ENCODE measurements at regions not wholly inside any gene's neighbourhood (a gene's known extent, or its start where the extent isn't known, plus 50 kb on each side); places are given as distances from the start of the nearest gene placed in this dataset.
"Not testable (repeated sequence)": the region's sequence is repeated elsewhere in the genome, so short reads cannot be mapped to it uniquely, and the experiment has no call there.

DNA sequence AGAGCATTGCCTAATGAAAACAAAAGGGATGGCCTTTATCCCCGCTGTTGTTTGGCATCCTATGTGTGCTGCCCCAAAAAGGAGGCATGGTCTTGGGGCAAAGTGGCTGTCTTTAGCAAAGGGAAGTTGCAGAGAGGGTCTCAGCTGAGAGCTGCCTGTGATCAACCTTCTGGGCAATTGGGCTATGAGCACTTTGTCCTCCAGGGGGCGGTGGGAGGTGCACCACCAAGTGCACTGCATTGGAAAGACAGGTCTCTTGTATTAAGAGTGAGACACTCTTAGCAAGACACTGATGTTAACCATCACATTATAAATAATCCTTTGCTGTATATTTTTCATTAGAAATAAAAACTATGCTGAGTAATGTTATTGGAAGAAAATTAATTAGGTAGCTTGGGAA lies 314.8 kb downstream of the POM121L12 start:
- intact Hi-C loops (cut with DNase I): no loop called here
- peak in 36 of 42 donors; percentile 6 to 68 (median 33) for DNase-seq

DNA sequence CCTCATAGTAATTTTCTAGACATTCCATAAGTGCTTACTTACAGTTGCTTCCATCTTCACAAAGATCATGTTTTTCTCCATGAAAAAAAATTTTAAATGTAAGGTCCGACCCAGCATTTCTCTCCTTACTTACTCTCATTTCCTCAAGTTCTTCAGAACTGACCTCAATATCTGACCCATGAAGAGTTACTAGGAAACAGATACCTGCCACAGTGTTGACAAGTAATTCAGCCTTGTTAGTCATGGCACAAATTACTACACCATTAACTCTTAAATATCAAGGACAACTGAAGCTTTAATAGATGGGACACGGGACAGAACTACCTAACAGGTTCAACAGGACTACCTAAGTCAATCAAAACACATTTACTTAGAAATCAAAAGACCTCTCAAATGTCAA lies 316.2 kb downstream of the POM121L12 start:
- DNase-seq: no peak
- intact Hi-C loops (cut with DNase I): no loop called here

DNA sequence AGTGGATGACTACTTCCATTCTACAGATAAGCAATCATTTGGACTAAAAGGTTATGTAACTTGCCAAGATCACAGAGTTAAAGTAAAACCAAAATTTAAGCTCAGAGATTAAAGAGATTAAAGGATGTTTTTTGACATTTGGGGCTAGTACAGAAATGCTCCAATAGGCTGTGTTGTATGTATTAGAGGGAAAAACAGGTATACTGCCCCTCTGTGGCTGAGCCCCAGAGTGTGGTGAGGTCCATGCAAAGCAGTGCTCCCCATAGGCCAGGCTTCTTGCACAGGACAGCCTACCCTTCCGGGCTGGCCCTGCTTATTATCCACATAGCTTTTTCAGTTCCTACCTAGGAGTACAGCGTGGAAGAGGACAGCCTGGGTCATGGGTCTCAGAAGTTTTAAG lies 322.8 kb downstream of the POM121L12 start:
- DNase-seq: no peak
- intact Hi-C loops (cut with DNase I): no loop called here

DNA sequence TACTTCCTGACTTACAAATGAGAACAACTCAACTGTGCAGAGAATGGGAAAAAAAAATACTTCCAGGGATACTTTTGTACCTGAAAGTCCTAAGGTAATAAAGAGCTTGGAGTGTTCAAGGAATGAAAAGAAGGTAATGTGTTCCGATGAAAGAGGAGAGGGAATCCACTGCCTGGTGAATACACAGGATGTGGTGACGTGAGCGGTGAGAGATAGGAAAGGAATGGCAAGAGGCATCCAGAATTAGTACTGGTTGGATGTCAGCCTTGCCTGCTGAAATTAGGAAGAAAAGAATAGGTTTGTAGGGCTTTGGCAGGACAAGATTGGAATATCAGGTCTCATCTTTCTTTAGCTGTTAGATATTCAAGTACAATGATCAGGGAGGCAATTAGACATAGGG lies 347.7 kb downstream of the POM121L12 start:
- intact Hi-C loops (cut with DNase I): no loop called here
- no peak for DNase-seq

DNA sequence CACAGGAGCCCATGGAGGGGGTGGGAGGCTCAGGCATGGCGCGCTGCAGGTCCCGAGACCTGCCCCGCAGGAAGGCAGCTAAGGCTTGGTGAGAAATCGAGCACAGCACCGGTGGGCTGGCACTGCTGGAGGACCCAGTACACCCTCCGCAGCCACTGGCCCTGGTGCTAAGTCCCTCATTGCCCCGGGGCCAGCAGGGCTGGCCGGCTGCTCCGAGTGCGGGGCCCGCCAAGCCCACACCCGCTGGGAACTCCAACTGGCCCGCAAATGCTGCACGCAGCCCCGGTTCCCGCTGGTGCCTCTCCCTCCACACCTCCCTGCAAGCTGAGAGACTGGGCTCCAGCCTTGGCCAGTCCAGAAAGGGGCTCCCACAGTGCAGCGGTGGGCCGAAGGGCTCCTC lies 349.8 kb downstream of the POM121L12 start:
- DNase-seq; intact Hi-C loops (cut with DNase I): not testable (repeated sequence)

DNA sequence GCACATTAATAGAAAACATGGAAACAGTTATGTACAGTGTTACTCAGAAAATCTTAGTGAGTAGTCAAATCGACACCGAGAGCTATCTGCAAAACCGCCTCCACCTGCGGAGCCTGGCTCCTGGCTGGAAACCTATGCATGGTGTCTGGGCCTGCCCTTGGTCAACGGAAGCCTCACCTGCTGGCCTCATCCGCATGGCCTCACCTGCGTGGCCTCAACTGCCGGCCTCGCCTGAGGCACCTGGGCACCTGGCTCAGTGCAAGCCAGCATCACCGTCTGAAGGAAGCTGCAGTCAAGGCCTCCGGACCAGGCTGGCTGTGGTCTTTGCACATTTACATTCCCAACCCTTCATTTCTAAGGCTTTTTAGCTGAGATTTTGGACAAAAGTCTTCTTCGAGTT lies 352.1 kb downstream of the POM121L12 start:
- no peak for DNase-seq
- intact Hi-C loops (cut with DNase I): no loop called here

DNA sequence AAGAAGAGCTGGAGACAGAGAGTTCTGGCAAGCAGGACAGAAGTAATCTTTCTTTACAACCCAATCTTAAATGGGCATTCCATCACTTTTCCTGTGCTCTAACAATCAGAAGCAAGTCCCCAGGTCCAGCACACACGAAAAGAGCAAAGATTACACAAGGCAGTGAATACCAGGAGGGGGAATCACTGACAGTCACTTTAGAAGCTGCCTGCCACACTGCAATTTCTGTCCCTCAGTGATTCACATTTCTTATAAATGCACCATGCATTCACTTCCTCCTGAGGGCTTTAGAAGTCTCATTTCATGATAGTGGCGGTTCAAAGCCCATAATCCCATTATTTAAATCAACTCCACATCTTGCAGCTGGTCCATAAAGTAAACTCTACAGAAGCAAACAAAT lies 362.5 kb downstream of the POM121L12 start:
- DNase-seq: no peak
- intact Hi-C loops (cut with DNase I): no loop called here

DNA sequence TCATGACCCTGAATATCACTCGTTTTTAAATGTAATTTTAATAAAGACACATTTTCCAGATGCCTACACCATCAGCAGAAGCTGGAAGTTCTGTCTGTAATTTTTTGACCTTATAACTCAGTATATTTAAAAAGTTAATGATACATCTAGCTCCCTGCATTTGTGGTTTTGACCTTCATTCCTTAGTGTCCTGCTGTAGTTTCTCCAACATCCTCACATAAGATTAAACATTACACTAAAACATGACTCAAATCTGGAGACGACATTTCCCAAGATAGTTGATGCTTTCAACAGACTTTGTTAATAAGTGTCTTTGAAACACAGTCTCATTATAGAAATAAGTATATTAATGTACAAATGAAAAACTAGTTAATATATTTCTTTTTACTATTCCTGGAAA lies 363.1 kb downstream of the POM121L12 start:
- no peak for DNase-seq
- intact Hi-C loops (cut with DNase I): no loop called here

DNA sequence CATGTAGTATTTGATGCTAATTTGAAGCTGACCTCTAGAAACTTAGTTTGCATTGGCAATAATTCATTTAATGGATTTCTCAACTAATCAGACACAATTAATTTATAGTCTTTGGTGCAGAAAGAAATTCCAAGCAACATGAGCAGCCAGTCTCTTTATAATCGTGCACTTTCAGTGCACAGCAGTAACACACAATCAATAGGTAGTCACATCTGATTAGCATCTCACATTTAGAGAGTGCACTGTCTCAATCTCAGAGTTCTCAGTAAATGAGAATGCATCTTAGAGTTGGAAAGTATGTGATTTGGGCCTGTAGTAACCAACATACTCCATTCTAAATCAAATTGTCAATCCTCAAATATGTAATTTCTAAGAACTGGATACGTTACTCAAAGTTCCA lies 377.6 kb downstream of the POM121L12 start:
- intact Hi-C loops (cut with DNase I): no loop called here
- DNase-seq: no peak

DNA sequence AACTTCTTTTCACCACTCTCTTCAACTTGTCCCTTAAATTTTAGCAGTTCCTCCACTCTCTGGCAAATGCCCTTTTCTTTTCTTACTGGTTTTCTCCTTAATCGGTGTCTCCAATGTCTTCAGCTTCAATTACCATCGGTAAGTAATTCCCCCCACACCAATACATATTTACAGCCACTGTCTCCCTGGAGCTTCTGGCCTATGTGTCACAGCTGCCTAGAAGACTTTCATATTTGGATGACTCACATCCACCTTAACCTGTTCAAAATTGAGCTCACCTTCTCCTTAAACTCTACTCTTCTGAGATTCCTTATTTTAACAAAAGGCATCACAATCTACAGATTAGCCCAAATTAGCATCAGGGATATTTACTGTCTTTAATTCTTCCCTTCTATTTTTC lies 380.4 kb downstream of the POM121L12 start:
- no peak for DNase-seq
- intact Hi-C loops (cut with DNase I): no loop called here

DNA sequence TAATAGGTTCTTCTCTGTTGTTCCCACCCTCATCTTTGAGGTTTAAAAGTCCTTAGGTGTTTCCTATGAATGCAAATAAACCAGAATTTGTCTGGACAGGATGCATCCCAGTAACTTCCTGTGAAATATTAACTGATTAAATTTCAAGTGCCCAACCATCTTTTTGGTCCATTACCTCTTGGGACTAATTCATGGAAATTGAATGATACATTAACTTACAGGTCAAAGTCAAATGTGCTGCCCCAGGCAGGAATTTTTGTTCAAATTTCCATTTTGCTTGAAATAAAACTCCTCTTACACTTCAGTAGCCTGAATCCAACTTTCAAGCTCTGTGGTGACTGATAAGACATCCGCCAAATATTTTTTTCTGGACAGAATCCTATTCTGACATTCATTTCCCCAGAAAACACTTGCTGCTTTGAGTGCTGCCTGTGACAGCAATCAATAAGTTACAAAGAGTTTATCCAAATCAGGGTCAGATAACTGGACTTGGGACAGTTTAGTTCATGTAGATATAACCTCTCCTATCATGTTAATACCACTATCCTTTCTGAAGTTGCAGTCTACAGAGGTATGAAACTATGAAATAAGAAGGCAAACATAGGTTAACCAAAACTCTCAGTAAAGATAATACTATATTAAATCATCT lies 383.5 kb downstream of the POM121L12 start:
- intact Hi-C loops (cut with DNase I): no loop called here
- DNase-seq: no peak

DNA sequence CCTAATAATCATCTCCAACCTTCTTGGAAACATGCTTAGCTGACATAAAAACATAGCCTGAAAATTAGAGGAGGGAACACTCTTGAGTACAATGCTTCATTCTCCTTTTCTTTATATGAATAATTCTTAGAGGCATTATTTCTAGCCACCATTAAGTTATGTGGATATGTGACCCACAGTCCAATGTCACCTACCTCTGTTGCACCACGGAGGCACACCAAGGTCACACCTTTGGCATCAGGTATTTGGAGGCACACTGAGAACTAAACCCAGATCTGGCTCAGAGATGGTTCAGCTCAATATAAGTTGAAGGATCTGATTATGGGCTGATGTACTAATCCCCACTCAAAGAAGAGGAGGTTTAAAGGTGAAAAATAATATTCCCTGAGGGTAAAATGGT lies 385.1 kb downstream of the POM121L12 start:
- intact Hi-C loops (cut with DNase I): no loop called here

DNA sequence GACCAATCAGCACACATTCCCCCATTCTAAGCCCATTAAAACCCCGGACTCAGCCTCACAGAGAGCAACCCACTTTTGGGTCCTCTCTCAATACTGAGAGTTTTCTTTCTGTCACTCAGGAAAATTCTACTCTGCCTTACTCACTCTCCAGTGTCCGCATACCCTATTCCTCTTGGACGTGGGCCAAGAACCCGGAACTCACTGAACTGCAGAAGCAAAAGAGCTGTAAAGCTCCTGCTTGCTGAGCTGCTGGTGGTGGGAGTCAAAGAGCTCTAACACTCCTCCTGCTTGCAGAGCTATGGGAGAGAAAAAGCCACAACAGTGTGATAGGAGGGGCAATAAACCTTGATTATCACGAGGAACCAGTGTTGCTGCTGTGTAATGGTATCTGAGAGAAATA lies 386.9 kb downstream of the POM121L12 start:
- no peak for DNase-seq

More for the DNA sequence above, 385.1 kb downstream of the POM121L12 start:
- no peak for DNase-seq

DNA sequence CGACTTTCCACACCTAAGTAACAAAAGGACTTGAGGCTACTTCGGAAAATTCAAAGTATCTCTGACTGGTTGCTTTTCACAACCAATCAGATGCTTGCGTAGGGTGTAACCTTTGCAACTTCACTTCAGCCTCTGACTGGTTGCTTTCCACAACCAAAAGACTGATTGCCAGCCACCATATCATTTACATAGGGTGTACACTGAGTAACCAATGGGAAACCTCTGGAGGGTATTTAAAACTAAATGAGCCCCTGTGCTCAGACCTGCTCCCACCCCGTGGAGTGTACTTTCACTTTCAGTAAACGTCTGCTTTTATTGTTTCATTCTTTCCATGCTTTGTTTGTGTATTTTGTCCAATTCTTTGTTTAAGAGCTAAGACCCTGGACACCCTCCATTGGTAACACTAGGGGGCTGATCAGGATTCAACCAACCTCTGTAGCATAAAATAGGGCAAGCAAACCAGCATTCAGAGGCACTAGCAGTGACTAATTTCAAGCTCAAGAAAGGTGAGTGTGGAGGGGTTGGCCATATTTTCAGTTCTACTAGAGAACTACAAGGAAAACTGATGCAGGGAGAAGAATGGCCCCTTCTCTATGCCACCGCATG lies 390.8 kb downstream of the POM121L12 start:
- intact Hi-C loops (cut with DNase I): no loop called here

More for the DNA sequence above, 386.9 kb downstream of the POM121L12 start:
- intact Hi-C loops (cut with DNase I): no loop called here

DNA sequence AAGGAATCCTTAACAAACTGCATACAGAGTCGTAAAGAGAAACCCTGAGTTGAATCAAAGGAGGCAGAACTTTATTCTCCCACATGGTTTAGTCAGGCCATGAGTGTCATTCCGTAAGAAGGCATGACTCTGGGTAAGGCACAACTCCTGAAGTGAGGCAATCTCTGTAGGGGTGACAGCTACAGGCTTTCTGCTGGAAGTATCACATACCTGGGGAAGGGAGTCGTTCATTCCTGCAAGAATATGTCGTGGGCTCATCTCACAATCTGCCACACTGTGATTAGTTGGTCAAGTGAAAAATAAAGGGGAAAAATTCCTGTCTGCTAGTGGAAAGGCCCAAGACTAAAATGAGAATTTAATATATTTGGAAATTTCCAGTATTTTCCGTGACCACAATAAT lies 392.6 kb downstream of the POM121L12 start:
- no peak for DNase-seq
- intact Hi-C loops (cut with DNase I): no loop called here

More for the DNA sequence above, 390.8 kb downstream of the POM121L12 start:
- DNase-seq: no peak

DNA sequence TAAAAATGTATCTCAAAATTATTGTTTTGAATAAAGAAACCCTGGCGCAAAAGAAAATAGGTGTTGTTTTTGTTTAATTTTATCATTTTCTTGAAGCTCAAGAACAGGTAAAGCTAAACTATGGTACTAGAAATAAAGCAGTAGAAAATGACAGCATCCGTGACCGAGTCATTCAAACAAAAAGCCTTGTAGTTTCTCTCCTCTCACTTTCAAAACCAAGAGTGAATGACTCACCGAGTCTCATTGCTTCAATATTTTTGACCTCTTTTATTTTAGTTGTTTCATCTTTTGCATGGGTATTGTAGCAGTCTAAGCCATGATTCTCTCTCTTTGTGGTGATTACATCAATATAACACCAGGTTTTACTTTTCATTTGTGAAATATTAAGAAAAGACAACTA lies 396.5 kb downstream of the POM121L12 start:
- no peak for DNase-seq
- intact Hi-C loops (cut with DNase I): no loop called here

DNA sequence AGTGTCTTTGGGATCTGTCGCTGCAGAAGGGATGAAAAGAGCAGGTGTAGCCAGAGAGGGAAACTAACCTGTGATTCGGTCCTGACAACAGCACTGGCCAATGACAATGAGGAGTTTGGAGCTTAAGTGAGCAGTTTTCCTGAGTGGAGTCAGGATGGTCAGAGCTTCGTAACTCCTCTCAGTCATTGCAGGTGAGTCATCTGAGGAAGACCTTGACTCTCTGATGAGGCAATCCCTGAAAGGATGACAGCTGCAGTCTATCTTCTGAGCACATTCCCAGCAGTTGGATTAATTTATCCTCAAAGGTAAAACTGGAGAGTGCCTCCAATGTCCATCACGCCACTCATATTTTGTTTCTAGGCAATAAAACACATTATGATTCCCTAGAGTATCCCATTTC lies 401.9 kb downstream of the POM121L12 start:
- intact Hi-C loops (cut with DNase I): no loop called here
- DNase-seq: no peak

DNA sequence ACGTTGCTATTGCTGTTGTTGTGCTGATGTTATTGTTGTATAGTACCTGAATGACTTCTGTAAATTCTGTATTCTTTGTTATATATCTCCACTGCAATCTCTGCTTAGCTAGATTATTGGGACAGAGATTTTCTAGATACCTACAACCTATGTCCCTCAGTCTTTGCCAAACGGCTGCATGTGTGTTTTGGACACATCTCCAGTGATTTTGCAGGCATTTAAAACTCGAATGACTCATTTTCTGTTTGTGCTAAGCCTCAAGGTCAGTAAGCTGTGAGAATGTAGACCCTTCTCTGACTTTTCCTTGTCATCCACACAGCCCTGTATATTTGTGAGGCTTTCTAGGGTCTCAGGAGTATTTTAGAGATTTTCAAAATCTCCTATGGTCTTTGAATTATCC lies 410.7 kb downstream of the POM121L12 start:
- intact Hi-C loops (cut with DNase I): no loop called here
- no peak for DNase-seq

DNA sequence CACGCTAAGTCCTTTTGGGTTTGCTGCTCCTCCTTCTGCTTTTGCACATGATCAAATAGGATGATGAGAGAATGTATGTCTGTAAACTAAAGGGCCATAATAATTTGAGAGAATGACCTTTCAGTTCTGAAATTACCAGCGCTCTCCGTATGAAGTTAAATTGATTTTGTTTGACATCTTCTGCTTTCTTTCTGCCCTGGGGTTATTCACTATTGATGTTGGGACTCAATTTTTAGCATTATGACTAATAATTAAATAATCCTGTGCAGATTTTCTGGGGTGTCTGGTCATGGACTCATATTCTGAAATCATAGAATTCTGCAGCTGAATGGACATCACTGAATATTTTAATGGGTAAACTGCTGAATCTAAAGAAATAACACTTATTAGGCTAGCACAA lies 423.2 kb downstream of the POM121L12 start:
- no peak for DNase-seq
- intact Hi-C loops (cut with DNase I): no loop called here

DNA sequence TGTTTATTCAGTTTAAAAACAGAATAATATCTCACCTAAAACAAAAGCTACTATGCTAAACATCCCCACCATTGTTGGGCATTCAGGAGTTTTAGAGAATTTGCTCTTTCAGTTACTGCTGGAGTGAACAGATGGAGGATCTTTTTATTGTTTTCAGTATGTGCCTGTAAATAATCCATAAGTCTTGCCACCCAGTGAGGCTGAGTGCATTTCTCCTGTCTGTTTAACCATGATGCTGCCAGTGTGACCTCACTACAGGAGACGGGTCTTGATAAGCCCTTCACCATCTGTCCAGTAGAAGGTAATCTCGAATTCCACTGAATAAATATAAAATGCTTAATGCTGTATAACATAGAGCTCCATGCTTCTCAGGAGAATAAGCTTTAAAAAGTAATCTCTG lies 430.9 kb downstream of the POM121L12 start:
- intact Hi-C loops (cut with DNase I): no loop called here
- no peak for DNase-seq

DNA sequence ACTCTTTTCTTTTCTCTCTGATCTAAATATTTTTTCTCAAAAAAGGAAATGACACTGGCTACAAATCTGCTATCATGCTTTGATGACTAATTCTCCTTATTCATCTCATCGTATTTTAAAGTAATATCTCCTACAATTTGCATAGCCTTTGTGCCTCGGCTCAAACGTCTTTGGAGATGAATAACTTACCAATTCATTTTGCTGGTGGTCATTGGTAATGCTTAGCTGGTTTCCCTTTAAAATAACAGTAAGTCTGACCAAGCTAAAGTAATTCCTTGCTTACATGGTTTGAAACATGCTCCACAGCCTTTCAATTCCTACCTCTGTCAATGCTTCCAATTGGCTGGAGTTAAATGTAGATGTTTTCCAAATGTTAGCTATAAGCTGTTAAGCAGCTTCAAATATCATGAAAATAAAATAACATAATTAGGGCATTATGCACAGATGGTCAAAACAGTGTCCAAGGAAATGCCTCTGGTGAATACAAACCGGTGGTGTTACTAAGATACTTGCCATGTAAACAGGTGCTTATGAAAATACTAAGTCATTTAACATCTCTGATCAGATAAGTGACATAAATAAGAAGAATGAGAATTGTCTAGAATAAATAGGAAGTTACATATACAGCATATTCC lies 435.0 kb downstream of the POM121L12 start:
- intact Hi-C loops (cut with DNase I): no loop called here
- DNase-seq: no peak

All from head of caudate nucleus (tissue), 42 donors.